Endothelial cell of umbilical vein (primary cell): ENCODE measurements at regions not wholly inside any gene's neighbourhood (a gene's known extent, or its start where the extent isn't known, plus 50 kb on each side); places are given as distances from the start of the nearest gene placed in this dataset.

ENCODE experiments used
- BruUV-seq: library from RNA; stranded (reverse); fragments of 400-500 nt; replicated peaks from 2 replicates; lab custom pipeline; 2021; lab: Mats Ljungman, UMichigan
- CTCF ChIA-PET: fragments of 300-600, 350-600 bp; sonication (Branson Sonifier 250); formaldehyde crosslinking; loops from one replicate; lab custom pipeline; 2021; ENCODE audit warnings: antibody characterized with exemption, inconsistent platforms; lab: Charles Lee
- POLR2A ChIA-PET: fragments of 300-600, 350-600 bp; sonication (Branson Sonifier 250); formaldehyde crosslinking; loops from one replicate; lab custom pipeline; 2021; ENCODE audit warnings: antibody characterized with exemption, inconsistent platforms; lab: Charles Lee
- DNase-seq: peaks from one replicate; pipeline ENCODE4 v3.0.0-alpha.2; 2011; ENCODE audit warnings: low read depth, low spot score
- FAIRE-seq: peaks from 2 replicates; lab custom pipeline; 2011; peaks lifted over from hg19 to GRCh38; lab: Jason Lieb, UNC
- H2AFZ ChIP-seq: 2 replicates; pipeline ENCODE4 v1.6.0; 2012; ENCODE audit warnings: low read depth, low read length, control low read depth, inconsistent platforms
- H3K27ac ChIP-seq: 2 replicates; pipeline ENCODE4 v1.5.1; 2011; ENCODE audit warnings: low read depth, mild to moderate bottlenecking, control low read depth, low read length, moderate library complexity; ENCODE audit not compliant: insufficient read depth
- H3K27me3 ChIP-seq, 2 experiments: 2 replicates each; pipeline versions ENCODE4 v1.6.0 to v1.6.1; 2011; ENCODE audit warnings: low read length in 2 of 2, mixed read lengths in 1 of 2; ENCODE audit not compliant: control insufficient read depth in 2 of 2, insufficient read depth in 2 of 2
- H3K36me3 ChIP-seq, 2 experiments: 2 replicates in 1 of 2; 3 replicates in 1 of 2; pipeline ENCODE4 v1.5.1; 2011; ENCODE audit warnings: low read length in 2 of 2, mild to moderate bottlenecking in 1 of 2, moderate library complexity in 1 of 2; ENCODE audit not compliant: control insufficient read depth in 2 of 2, insufficient read depth in 2 of 2; ENCODE audit errors: extremely low read depth in 1 of 2
- H3K4me1 ChIP-seq: 3 replicates; pipeline ENCODE4 v1.5.1; 2011; ENCODE audit warnings: mild to moderate bottlenecking, low read length; ENCODE audit not compliant: control insufficient read depth, insufficient read depth; ENCODE audit errors: extremely low read depth
- H3K4me2 ChIP-seq: 2 replicates; pipeline ENCODE4 v1.6.1; 2011; ENCODE audit warnings: low read length, control low read depth, mixed read lengths; ENCODE audit not compliant: insufficient read depth
- H3K4me3 ChIP-seq, 3 experiments: fragments of 200-600 bp in 1 of 3; sonication (generic), shearing (Covaris generic) in 1 of 3; replicated peaks in 1 of 3; 2 replicates each; pipeline ENCODE4 v1.5.1; 2011 to 2016; ENCODE audit warnings: control low read depth in 3 of 3, low read length in 3 of 3, mild to moderate bottlenecking in 2 of 3, inconsistent platforms in 1 of 3, low read depth in 1 of 3, moderate library complexity in 1 of 3; ENCODE audit not compliant: insufficient read depth in 1 of 3
- H3K79me2 ChIP-seq: 2 replicates; pipeline ENCODE4 v1.6.0; 2012; ENCODE audit warnings: low read length, inconsistent platforms; ENCODE audit not compliant: control insufficient read depth, insufficient read depth
- H3K9ac ChIP-seq: replicated peaks from 2 replicates; pipeline ENCODE3; 2011; ENCODE audit warnings: low read length, control low read depth; ENCODE audit not compliant: insufficient read depth; ENCODE audit errors: extremely low read depth
- H3K9me1 ChIP-seq: replicated peaks from 3 replicates; pipeline ENCODE4 v1.6.0; 2011; ENCODE audit warnings: mild to moderate bottlenecking, low read length; ENCODE audit not compliant: control insufficient read depth, insufficient read depth; ENCODE audit errors: extremely low read depth
- H3K9me3 ChIP-seq: replicated peaks from 2 replicates; pipeline ENCODE4 v1.5.1; 2012; ENCODE audit warnings: low read length, inconsistent platforms; ENCODE audit not compliant: control insufficient read depth, insufficient read depth
- H4K20me1 ChIP-seq: replicated peaks from 2 replicates; pipeline ENCODE3; 2011; ENCODE audit warnings: mild to moderate bottlenecking, low read length; ENCODE audit not compliant: control insufficient read depth, insufficient read depth; ENCODE audit errors: extremely low read depth
- CTCF ChIP-seq, 2 donors: IDR thresholded peaks; 1 replicate in 1 of 2; 2 replicates in 1 of 2; pipeline ENCODE4 v1.5.1; 2011; ENCODE audit warnings: low read length in 2 of 2, mild to moderate bottlenecking in 2 of 2, moderate library complexity in 2 of 2, control low read depth in 1 of 2, inconsistent platforms in 1 of 2, low read depth in 1 of 2; ENCODE audit not compliant: insufficient read depth in 1 of 2; ENCODE audit errors: extremely low read depth in 1 of 2
- EZH2 ChIP-seq: IDR thresholded peaks from 2 replicates; pipeline ENCODE4 v1.6.1; 2012; ENCODE audit warnings: borderline replicate concordance, low read depth, mild to moderate bottlenecking, moderate library complexity, low read length, inconsistent platforms; ENCODE audit not compliant: severe bottlenecking
- FOS ChIP-seq: IDR thresholded peaks from 2 replicates; pipeline ENCODE4 v1.6.1; 2011; ENCODE audit warnings: mild to moderate bottlenecking, low read length, moderate library complexity, borderline replicate concordance; ENCODE audit not compliant: insufficient read depth
- GATA2 ChIP-seq: IDR thresholded peaks from 2 replicates; pipeline ENCODE4 v1.7.0; 2011; ENCODE audit warnings: low read depth, mild to moderate bottlenecking, moderate library complexity, mixed read lengths, low read length; ENCODE audit not compliant: insufficient read length, insufficient read depth
- JUN ChIP-seq: IDR thresholded peaks from 2 replicates; pipeline ENCODE4 v1.6.1; 2011; ENCODE audit warnings: borderline replicate concordance, low read depth; ENCODE audit not compliant: insufficient read length, insufficient read depth
- MAX ChIP-seq: IDR thresholded peaks from 2 replicates; pipeline ENCODE4 v1.6.1; 2011; ENCODE audit not compliant: insufficient read depth, insufficient read length
- MYC ChIP-seq: IDR thresholded peaks from one replicate; pipeline ENCODE4 v1.6.1; 2011; ENCODE audit warnings: mild to moderate bottlenecking, low read depth, low read length
- POLR2A ChIP-seq: IDR thresholded peaks from 2 replicates; pipeline ENCODE4 v1.6.1; 2012; ENCODE audit warnings: low read depth, mild to moderate bottlenecking, control low read depth, low read length
- POLR2AphosphoS5 ChIP-seq: IDR thresholded peaks from 2 replicates; pipeline ENCODE4 v1.6.1; 2012; ENCODE audit warnings: low read depth, mild to moderate bottlenecking, control low read depth, low read length, moderate library complexity; ENCODE audit not compliant: insufficient read depth
- dilution Hi-C: fragments of 300-500 bp; cut with MboI; formaldehyde crosslinking; loops from one replicate; pipeline ENCODE4 v1.15.0; 2019; ENCODE audit warnings: low sequenced_read_pairs; ENCODE audit not compliant: extremely low pct_ligation_motif_present
- intact Hi-C: fragments of 100-400 bp; cut with micrococcal nuclease; formaldehyde crosslinking; loops from one replicate; pipeline ENCODE4 v1.10.0; 2022

- Histone ChIP-seq H3K4me1 (no peaks in the 10 kb centered on the region), H3K9me1 (no peaks in the 10 kb centered on the region), H2AFZ (no peak overlapping the region), H3K4me3 (no peak overlapping the region), H3K27me3 (no peaks in the 10 kb centered on the region), H3K9ac (no peak overlapping the region), H3K79me2 (no peaks in the 10 kb centered on the region), H3K4me2 (no peak overlapping the region), H3K9me3 (peaks cover 2% of the 10 kb centered on the region), H4K20me1 (no peaks in the 10 kb centered on the region), H3K27ac (no peak overlapping the region), H3K36me3 (no peaks in the 10 kb centered on the region)
- DNase-seq (no peak), FAIRE-seq (no peak)
- CTCF ChIA-PET, result interaction anchor here (0.8 kb wide), 1 partner anchor 17 kb away, joined by 3 read pairs; no protein-coding TSS in a partner anchor
- POLR2A ChIA-PET, result no interaction called here
- dilution Hi-C loops (no loop called here), intact Hi-C loops (no loop called here)
- BruUV-seq, result no TSS peak
- no peak for TF ChIP-seq GATA2
- TF ChIP-seq CTCF (IDR thresholded peaks at IDR 0.05; ENCODE audit: extremely low read depth in 1 of 2, insufficient read depth in 1 of 2, low read depth in 1 of 2, low read length in 2 of 2), result no peak
- no peak for TF ChIP-seq JUN
- TF ChIP-seq POLR2A, result no peak
- no peak for TF ChIP-seq EZH2
- TF ChIP-seq MAX, result no peak
- no peak for TF ChIP-seq POLR2AphosphoS5
- TF ChIP-seq FOS, result no peak
- no peak for TF ChIP-seq MYC
Observed at GRCh38 chr6:14464716-14465115, 347.1 kb downstream of the CD83 start.
